ENCODE measurements at regions not wholly inside any gene's neighbourhood (a gene's known extent, or its start where the extent isn't known, plus 50 kb on each side); places are given as distances from the start of the nearest gene placed in this dataset.

DNA sequence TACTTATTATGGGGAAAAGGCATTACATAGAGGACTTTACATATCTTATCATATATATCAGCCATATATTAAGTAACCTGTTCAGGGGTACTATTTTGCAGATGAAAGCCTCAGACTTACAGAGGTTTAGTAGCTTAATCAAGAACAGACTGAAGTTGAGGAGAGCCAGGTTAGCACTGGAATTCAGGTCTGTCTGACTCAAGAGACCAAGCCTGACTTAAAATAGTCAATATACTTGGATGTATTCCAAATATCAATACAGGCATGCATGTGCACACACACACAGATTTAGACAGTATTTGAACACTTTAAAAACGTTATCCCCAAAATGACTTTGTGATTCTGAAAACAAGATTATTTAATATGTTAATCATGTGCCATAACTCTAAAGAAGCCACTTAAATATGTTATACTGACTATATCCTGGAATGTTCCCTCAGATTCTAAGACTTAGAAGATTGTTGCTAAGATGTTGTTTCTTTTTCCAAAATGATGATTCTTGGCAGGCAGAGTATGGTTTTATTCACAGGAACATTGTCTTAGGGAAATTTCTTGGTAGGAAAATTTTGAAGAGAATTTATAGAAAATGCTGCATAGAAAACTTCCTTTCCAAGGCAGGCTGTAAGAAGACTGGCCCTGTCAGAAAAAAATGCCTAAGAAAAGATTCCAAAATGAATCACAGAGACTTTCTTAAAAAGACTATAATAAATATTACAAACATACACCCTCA lies 61.6 kb downstream of the ADAMTS1 start:
- TF ChIP-seq, protein P1, sequence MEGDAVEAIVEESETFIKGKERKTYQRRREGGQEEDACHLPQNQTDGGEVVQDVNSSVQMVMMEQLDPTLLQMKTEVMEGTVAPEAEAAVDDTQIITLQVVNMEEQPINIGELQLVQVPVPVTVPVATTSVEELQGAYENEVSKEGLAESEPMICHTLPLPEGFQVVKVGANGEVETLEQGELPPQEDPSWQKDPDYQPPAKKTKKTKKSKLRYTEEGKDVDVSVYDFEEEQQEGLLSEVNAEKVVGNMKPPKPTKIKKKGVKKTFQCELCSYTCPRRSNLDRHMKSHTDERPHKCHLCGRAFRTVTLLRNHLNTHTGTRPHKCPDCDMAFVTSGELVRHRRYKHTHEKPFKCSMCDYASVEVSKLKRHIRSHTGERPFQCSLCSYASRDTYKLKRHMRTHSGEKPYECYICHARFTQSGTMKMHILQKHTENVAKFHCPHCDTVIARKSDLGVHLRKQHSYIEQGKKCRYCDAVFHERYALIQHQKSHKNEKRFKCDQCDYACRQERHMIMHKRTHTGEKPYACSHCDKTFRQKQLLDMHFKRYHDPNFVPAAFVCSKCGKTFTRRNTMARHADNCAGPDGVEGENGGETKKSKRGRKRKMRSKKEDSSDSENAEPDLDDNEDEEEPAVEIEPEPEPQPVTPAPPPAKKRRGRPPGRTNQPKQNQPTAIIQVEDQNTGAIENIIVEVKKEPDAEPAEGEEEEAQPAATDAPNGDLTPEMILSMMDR (conservative IDR thresholded peaks at IDR 0.05): no peak
- TF ChIP-seq ZFX (IDR thresholded peaks at IDR 0.05): no peak

All from C4-2B (cell line).